Kidney (tissue), 13 donors: ENCODE measurements at regions not wholly inside any gene's neighbourhood (a gene's known extent, or its start where the extent isn't known, plus 50 kb on each side); places are given as distances from the start of the nearest gene placed in this dataset.

Experiments used
- DNase-seq, 5 donors: peaks; one replicate each; pipeline ENCODE4 v3.0.0-alpha.2; 2013 to 2020
- FAIRE-seq: peaks from 2 replicates; lab custom pipeline; 2012; peaks lifted over from hg19 to GRCh38; lab: Jason Lieb, UNC
- H3K27ac ChIP-seq, 2 donors: one replicate each; pipeline ENCODE4 v1.7.0; 2013; ENCODE audit warnings: low read depth in 2 of 2, low read length in 2 of 2, inconsistent platforms in 1 of 2
- H3K27me3 ChIP-seq: one replicate; pipeline ENCODE4 v1.7.1; 2013; ENCODE audit warnings: low read length, inconsistent platforms; ENCODE audit not compliant: control insufficient read depth, insufficient read depth
- H3K36me3 ChIP-seq, 3 donors: one replicate each; pipeline versions ENCODE4 v1.7.0 to v1.7.1; 2013; ENCODE audit warnings: low read length in 3 of 3, control low read depth in 1 of 3, inconsistent platforms in 1 of 3; ENCODE audit not compliant: insufficient read depth in 3 of 3, control insufficient read depth in 2 of 3
- H3K4me1 ChIP-seq, 3 donors: one replicate each; pipeline versions ENCODE4 v1.7.0 to v1.7.1; 2013; ENCODE audit warnings: low read length in 3 of 3, inconsistent platforms in 1 of 3, low read depth in 1 of 3; ENCODE audit not compliant: control insufficient read depth in 2 of 3, insufficient read depth in 2 of 3
- H3K4me3 ChIP-seq, 3 donors: one replicate each; pipeline versions ENCODE4 v1.7.0 to v1.8.1; 2013; ENCODE audit warnings: low read length in 3 of 3, control low read depth in 1 of 3, inconsistent platforms in 1 of 3
- H3K9ac ChIP-seq, 3 donors: one replicate each; pipeline versions ENCODE4 v1.7.0 to v1.7.1; 2013; ENCODE audit warnings: low read length in 3 of 3, control low read depth in 1 of 3, inconsistent platforms in 1 of 3
- H3K9me3 ChIP-seq, 3 donors: one replicate each; pipeline versions ENCODE4 v1.7.0 to v1.7.1; 2013; ENCODE audit warnings: low read length in 3 of 3, control low read depth in 1 of 3, inconsistent platforms in 1 of 3; ENCODE audit not compliant: control insufficient read depth in 2 of 3, insufficient read depth in 1 of 3
- intact Hi-C: fragments of 100-400 bp; cut with DNase I; formaldehyde crosslinking; loops from one replicate; pipeline ENCODE4 v1.11.1; 2022
- TF ChIP-seq, protein P1 (sequence below): IDR thresholded peaks from 3 replicates; pipeline ENCODE4 v1.5.1; 2012; ENCODE audit warnings: mild to moderate bottlenecking, moderate library complexity, borderline replicate concordance; ENCODE audit not compliant: insufficient read depth; ENCODE audit errors: extremely low read depth
- donor health status: control.
- donor health status: control.
- donor health status: control.
- donor health status: control.
- donor health status: control.
- donor health status: DM: yes; HTN: yes; CAD: no.
- donor health status: Normal renal cell carcinoma (clear cell type).

GRCh38 chr16:51002881-51003490 is 148.1 kb downstream of the SALL1 start:
- Histone ChIP-seq H3K9me3 (no peaks in the 10 kb centered on the region), H3K4me1 (no peaks in the 10 kb centered on the region), H3K27ac (no peak overlapping the region), H3K4me3 (no peak overlapping the region), H3K27me3 (no peaks in the 10 kb centered on the region), H3K36me3 (no peaks in the 10 kb centered on the region), H3K9ac (no peak overlapping the region)
- no peak for DNase-seq
- TF ChIP-seq, protein P1, sequence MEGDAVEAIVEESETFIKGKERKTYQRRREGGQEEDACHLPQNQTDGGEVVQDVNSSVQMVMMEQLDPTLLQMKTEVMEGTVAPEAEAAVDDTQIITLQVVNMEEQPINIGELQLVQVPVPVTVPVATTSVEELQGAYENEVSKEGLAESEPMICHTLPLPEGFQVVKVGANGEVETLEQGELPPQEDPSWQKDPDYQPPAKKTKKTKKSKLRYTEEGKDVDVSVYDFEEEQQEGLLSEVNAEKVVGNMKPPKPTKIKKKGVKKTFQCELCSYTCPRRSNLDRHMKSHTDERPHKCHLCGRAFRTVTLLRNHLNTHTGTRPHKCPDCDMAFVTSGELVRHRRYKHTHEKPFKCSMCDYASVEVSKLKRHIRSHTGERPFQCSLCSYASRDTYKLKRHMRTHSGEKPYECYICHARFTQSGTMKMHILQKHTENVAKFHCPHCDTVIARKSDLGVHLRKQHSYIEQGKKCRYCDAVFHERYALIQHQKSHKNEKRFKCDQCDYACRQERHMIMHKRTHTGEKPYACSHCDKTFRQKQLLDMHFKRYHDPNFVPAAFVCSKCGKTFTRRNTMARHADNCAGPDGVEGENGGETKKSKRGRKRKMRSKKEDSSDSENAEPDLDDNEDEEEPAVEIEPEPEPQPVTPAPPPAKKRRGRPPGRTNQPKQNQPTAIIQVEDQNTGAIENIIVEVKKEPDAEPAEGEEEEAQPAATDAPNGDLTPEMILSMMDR = no peak
- FAIRE-seq = no peak
- intact Hi-C loops = no loop called here

DNA sequence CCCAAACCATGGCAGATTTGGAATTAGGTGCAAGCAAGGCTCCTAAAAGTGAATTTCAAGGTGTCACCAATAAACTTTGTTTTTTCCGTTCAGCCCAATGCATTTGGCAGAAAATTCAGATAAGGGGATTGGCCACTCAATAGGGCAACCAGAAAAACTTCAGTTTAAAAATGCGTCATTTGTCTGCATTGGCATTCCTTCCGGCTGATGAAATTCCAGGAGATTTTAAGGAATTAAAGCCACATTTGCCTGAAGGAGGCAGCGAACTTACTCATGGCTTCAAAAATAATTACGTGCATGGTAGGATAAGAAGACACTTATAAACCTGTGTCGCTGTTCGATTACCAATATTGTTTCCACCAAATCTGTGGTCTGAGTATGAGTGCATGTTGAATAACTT is 151.9 kb downstream of the SALL1 start:
- FAIRE-seq (no peak), DNase-seq (no peak)
- Histone ChIP-seq H3K27ac (no peak overlapping the region), H3K4me1 (no peaks in the 10 kb centered on the region), H3K4me3 (no peak overlapping the region), H3K9ac (no peak overlapping the region), H3K27me3 (no peaks in the 10 kb centered on the region), H3K36me3 (no peaks in the 10 kb centered on the region), H3K9me3 (no peaks in the 10 kb centered on the region)
- intact Hi-C loops = no loop called here
- TF ChIP-seq, protein P1 = no peak

GRCh38 chr16:50998411-50998810 is 152.7 kb downstream of the SALL1 start:
- FAIRE-seq (no peak), DNase-seq (no peak)
- H3K27ac ChIP-seq = no peak overlapping the region
- TF ChIP-seq, protein P1 = no peak
- intact Hi-C loops = no loop called here
- no peaks in the 10 kb centered on the region for H3K36me3 ChIP-seq
- no peaks in the 10 kb centered on the region for H3K4me1 ChIP-seq
- H3K4me3 ChIP-seq = no peak overlapping the region
- no peaks in the 10 kb centered on the region for H3K9me3 ChIP-seq
- H3K27me3 ChIP-seq = no peaks in the 10 kb centered on the region
- no peak overlapping the region for H3K9ac ChIP-seq

- no peaks in the 10 kb centered on the region for H3K36me3 ChIP-seq
- no peak overlapping the region for H3K4me3 ChIP-seq
- H3K4me1 ChIP-seq = no peaks in the 10 kb centered on the region
- DNase-seq = no peak
- TF ChIP-seq, protein P1 = no peak
- H3K9ac ChIP-seq = no peak overlapping the region
- no peak for FAIRE-seq
- H3K9me3 ChIP-seq = no peaks in the 10 kb centered on the region
- intact Hi-C loops = no loop called here
- no peak overlapping the region for H3K27ac ChIP-seq
- H3K27me3 ChIP-seq = no peaks in the 10 kb centered on the region
These were observed 153.4 kb downstream of the SALL1 start for GRCh38 chr16:50997679-50998078.
